DND-41 (cell line): ENCODE measurements at regions not wholly inside any gene's neighbourhood (a gene's known extent, or its start where the extent isn't known, plus 50 kb on each side); places are given as distances from the start of the nearest gene placed in this dataset.

Experiments used
- EZH2 ChIP-seq: IDR thresholded peaks from 3 replicates; pipeline ENCODE4 v1.6.1; 2012; ENCODE audit warnings: borderline replicate concordance, low read depth, mild to moderate bottlenecking, moderate library complexity, low read length, inconsistent platforms; ENCODE audit not compliant: severe bottlenecking
- TF ChIP-seq, protein P1 (sequence below): IDR thresholded peaks from 2 replicates; pipeline ENCODE4 v1.5.1; 2012; ENCODE audit warnings: borderline replicate concordance, low read length, moderate library complexity, mild to moderate bottlenecking; ENCODE audit not compliant: poor library complexity, severe bottlenecking; ENCODE audit errors: extremely low read depth

- no peak for TF ChIP-seq EZH2
- TF ChIP-seq, protein P1, sequence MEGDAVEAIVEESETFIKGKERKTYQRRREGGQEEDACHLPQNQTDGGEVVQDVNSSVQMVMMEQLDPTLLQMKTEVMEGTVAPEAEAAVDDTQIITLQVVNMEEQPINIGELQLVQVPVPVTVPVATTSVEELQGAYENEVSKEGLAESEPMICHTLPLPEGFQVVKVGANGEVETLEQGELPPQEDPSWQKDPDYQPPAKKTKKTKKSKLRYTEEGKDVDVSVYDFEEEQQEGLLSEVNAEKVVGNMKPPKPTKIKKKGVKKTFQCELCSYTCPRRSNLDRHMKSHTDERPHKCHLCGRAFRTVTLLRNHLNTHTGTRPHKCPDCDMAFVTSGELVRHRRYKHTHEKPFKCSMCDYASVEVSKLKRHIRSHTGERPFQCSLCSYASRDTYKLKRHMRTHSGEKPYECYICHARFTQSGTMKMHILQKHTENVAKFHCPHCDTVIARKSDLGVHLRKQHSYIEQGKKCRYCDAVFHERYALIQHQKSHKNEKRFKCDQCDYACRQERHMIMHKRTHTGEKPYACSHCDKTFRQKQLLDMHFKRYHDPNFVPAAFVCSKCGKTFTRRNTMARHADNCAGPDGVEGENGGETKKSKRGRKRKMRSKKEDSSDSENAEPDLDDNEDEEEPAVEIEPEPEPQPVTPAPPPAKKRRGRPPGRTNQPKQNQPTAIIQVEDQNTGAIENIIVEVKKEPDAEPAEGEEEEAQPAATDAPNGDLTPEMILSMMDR = no peak
These were observed 176.2 kb upstream of the ETV3 start for GRCh38 chr1:157314408-157314807.
